ENCODE measurements at regions not wholly inside any gene's neighbourhood (a gene's known extent, or its start where the extent isn't known, plus 50 kb on each side); places are given as distances from the start of the nearest gene placed in this dataset.

GRCh38 chr5:43959144-43959543, 356.2 kb downstream of the NNT start:
- no peak for FAIRE-seq

GRCh38 chr5:43947935-43948334, 345.0 kb downstream of the NNT start:
- no peak for DNase-seq (ENCODE audit: extremely low spot score, insufficient read length, low read depth)
- FAIRE-seq, result no peak

More at GRCh38 chr5:43959144-43959543, 356.2 kb downstream of the NNT start:
- DNase-seq (ENCODE audit: extremely low spot score, insufficient read length, low read depth), result no peak

GRCh38 chr5:43941806-43942205, 338.8 kb downstream of the NNT start:
- no peak for FAIRE-seq
- DNase-seq (ENCODE audit: extremely low spot score, insufficient read length, low read depth), result no peak

GRCh38 chr5:43940562-43940961, 337.6 kb downstream of the NNT start:
- no peak for DNase-seq (ENCODE audit: extremely low spot score, insufficient read length, low read depth)
- FAIRE-seq, result no peak

- DNase-seq (ENCODE audit: extremely low spot score, insufficient read length, low read depth) (no peak), FAIRE-seq (no peak)
These were observed 323.9 kb downstream of the NNT start for GRCh38 chr5:43926923-43927322.

- FAIRE-seq (no peak), DNase-seq (ENCODE audit: extremely low spot score, insufficient read length, low read depth) (no peak)
These were observed 317.4 kb downstream of the NNT start for GRCh38 chr5:43920422-43920821.

- FAIRE-seq, result no peak
- DNase-seq (ENCODE audit: extremely low spot score, insufficient read length, low read depth), result no peak
These were observed 314.9 kb downstream of the NNT start for GRCh38 chr5:43917925-43918324.

- no peak for DNase-seq (ENCODE audit: extremely low spot score, insufficient read length, low read depth)
- FAIRE-seq, result no peak
These were observed 300.1 kb downstream of the NNT start for GRCh38 chr5:43903129-43903528.

- FAIRE-seq (no peak), DNase-seq (ENCODE audit: extremely low spot score, insufficient read length, low read depth) (no peak)
These were observed 298.0 kb downstream of the NNT start for GRCh38 chr5:43900974-43901373.

- FAIRE-seq (no peak), DNase-seq (ENCODE audit: extremely low spot score, insufficient read length, low read depth) (no peak)
These were observed 292.9 kb downstream of the NNT start for GRCh38 chr5:43895876-43896275.

GRCh38 chr5:43893951-43894684, 291.1 kb downstream of the NNT start:
- FAIRE-seq (no peak), DNase-seq (ENCODE audit: extremely low spot score, insufficient read length, low read depth) (no peak)

GRCh38 chr5:43891112-43891511, 288.1 kb downstream of the NNT start:
- FAIRE-seq, result no peak
- DNase-seq (ENCODE audit: extremely low spot score, insufficient read length, low read depth), result no peak

- no peak for DNase-seq (ENCODE audit: extremely low spot score, insufficient read length, low read depth)
- no peak for FAIRE-seq
These were observed 286.3 kb downstream of the NNT start for GRCh38 chr5:43889233-43889632.

- FAIRE-seq (no peak), DNase-seq (ENCODE audit: extremely low spot score, insufficient read length, low read depth) (no peak)
These were observed 272.8 kb downstream of the NNT start for GRCh38 chr5:43875741-43876140.

- DNase-seq (ENCODE audit: extremely low spot score, insufficient read length, low read depth) (no peak), FAIRE-seq (no peak)
These were observed 271.8 kb downstream of the NNT start for GRCh38 chr5:43874772-43875171.

- FAIRE-seq, result no peak
- no peak for DNase-seq (ENCODE audit: extremely low spot score, insufficient read length, low read depth)
These were observed 270.8 kb downstream of the NNT start for GRCh38 chr5:43873791-43874190.

- no peak for FAIRE-seq
- no peak for DNase-seq (ENCODE audit: extremely low spot score, insufficient read length, low read depth)
These were observed 256.3 kb downstream of the NNT start for GRCh38 chr5:43859309-43859708.

GRCh38 chr5:43855452-43855851, 252.5 kb downstream of the NNT start:
- FAIRE-seq, result no peak

GRCh38 chr5:43854697-43855292, 251.8 kb downstream of the NNT start:
- FAIRE-seq (no peak), DNase-seq (ENCODE audit: extremely low spot score, insufficient read length, low read depth) (no peak)

More at GRCh38 chr5:43855452-43855851, 252.5 kb downstream of the NNT start:
- DNase-seq (ENCODE audit: extremely low spot score, insufficient read length, low read depth), result no peak

GRCh38 chr5:43852279-43852678, 249.3 kb downstream of the NNT start:
- FAIRE-seq, result no peak
- no peak for DNase-seq (ENCODE audit: extremely low spot score, insufficient read length, low read depth)

- FAIRE-seq (no peak), DNase-seq (ENCODE audit: extremely low spot score, insufficient read length, low read depth) (no peak)
These were observed 248.8 kb downstream of the NNT start for GRCh38 chr5:43851741-43852140.

Measured in GM18507 (cell line).